Activated naive CD4-positive, alpha-beta T cell treated with anti-CD3 and anti-CD28 coated beads, Interleukin-2, amount 10 ng/mL, durations not matched to agents 7 days and 5 days (primary cell): ENCODE measurements at regions not wholly inside any gene's neighbourhood (a gene's known extent, or its start where the extent isn't known, plus 50 kb on each side); places are given as distances from the start of the nearest gene placed in this dataset.

Experiments
- CTCF ChIA-PET: fragments of 350-600 bp; sonication (Branson Sonifier 250); formaldehyde crosslinking; loops from one replicate; lab custom pipeline; 2021; ENCODE audit warnings: antibody characterized with exemption; lab: Charles Lee
- DNase-seq: peaks from one replicate; pipeline ENCODE4 v3.0.0-alpha.2; 2020
- H3K27ac Mint-ChIP-seq: one replicate; pipeline ENCODE4 v1.8.0; 2021; ENCODE audit warnings: mild to moderate bottlenecking, moderate library complexity, mixed read lengths
- H3K27me3 Mint-ChIP-seq: one replicate; pipeline ENCODE4 v1.8.0; 2021; ENCODE audit warnings: mild to moderate bottlenecking, mixed read lengths
- H3K36me3 Mint-ChIP-seq: one replicate; pipeline ENCODE4 v1.8.0; 2021; ENCODE audit warnings: mixed read lengths
- H3K4me1 Mint-ChIP-seq: one replicate; pipeline ENCODE4 v1.8.0; 2021; ENCODE audit warnings: mixed read lengths
- H3K4me3 Mint-ChIP-seq: one replicate; pipeline ENCODE4 v1.8.0; 2021; ENCODE audit warnings: mild to moderate bottlenecking, moderate library complexity, mixed read lengths
- H3K9me3 Mint-ChIP-seq: one replicate; pipeline ENCODE4 v1.8.0; 2021; ENCODE audit warnings: mixed read lengths

- H3K4me3 Mint-ChIP-seq = no peak overlapping the region
- peaks cover 3% of the 10 kb centered on the region for H3K27me3 Mint-ChIP-seq
- no peak for DNase-seq
- H3K27ac Mint-ChIP-seq = no peak overlapping the region
- peaks cover 4% of the 10 kb centered on the region for H3K36me3 Mint-ChIP-seq
- H3K9me3 Mint-ChIP-seq = no peaks in the 10 kb centered on the region
- CTCF ChIA-PET = interaction anchor here (1.1 to 5.0 kb wide), 4 partner anchors 77 to 380 kb away, joined by 3 to 30 read pairs (median 12); no protein-coding TSS in a partner anchor
- peaks cover 34% of the 10 kb centered on the region for H3K4me1 Mint-ChIP-seq
Measured at GRCh38 chr1:172821609-172822274, 162.8 kb downstream of the FASLG start.

GRCh38 chr1:172822886-172823285, 164.0 kb downstream of the FASLG start:
- no peak for DNase-seq
- Mint-ChIP-seq H3K4me1 (peaks cover 25% of the 10 kb centered on the region), H3K4me3 (no peak overlapping the region), H3K36me3 (peaks cover 2% of the 10 kb centered on the region), H3K27ac (no peak overlapping the region), H3K9me3 (no peaks in the 10 kb centered on the region), H3K27me3 (peaks cover 3% of the 10 kb centered on the region)
- CTCF ChIA-PET = interaction anchor here (0.7 to 1.7 kb wide), 7 partner anchors 12 to 379 kb away, joined by 3 to 9 read pairs (median 3); no protein-coding TSS in a partner anchor

- Mint-ChIP-seq H3K4me3 (no peak overlapping the region), H3K36me3 (peaks cover 2% of the 10 kb centered on the region), H3K27ac (no peak overlapping the region), H3K4me1 (peaks cover 21% of the 10 kb centered on the region), H3K27me3 (peaks cover 3% of the 10 kb centered on the region), H3K9me3 (no peaks in the 10 kb centered on the region)
- no peak for DNase-seq
- CTCF ChIA-PET = interaction anchor here (0.6 to 1.7 kb wide), 5 partner anchors 11 to 379 kb away, joined by 3 to 9 read pairs (median 3); no protein-coding TSS in a partner anchor
Measured at GRCh38 chr1:172823534-172823933, 164.6 kb downstream of the FASLG start.

- DNase-seq = no peak
- Mint-ChIP-seq H3K4me1 (peaks cover 14% of the 10 kb centered on the region), H3K4me3 (no peak overlapping the region), H3K27me3 (peaks cover 3% of the 10 kb centered on the region), H3K27ac (no peak overlapping the region), H3K36me3 (peaks cover 2% of the 10 kb centered on the region), H3K9me3 (no peaks in the 10 kb centered on the region)
- CTCF ChIA-PET = interaction anchor here (1.1 to 7.0 kb wide), 4 partner anchors 45 to 378 kb away, joined by 3 to 130 read pairs (median 22); no protein-coding TSS in a partner anchor
Measured at GRCh38 chr1:172824209-172824608, 165.3 kb downstream of the FASLG start.

DNA sequence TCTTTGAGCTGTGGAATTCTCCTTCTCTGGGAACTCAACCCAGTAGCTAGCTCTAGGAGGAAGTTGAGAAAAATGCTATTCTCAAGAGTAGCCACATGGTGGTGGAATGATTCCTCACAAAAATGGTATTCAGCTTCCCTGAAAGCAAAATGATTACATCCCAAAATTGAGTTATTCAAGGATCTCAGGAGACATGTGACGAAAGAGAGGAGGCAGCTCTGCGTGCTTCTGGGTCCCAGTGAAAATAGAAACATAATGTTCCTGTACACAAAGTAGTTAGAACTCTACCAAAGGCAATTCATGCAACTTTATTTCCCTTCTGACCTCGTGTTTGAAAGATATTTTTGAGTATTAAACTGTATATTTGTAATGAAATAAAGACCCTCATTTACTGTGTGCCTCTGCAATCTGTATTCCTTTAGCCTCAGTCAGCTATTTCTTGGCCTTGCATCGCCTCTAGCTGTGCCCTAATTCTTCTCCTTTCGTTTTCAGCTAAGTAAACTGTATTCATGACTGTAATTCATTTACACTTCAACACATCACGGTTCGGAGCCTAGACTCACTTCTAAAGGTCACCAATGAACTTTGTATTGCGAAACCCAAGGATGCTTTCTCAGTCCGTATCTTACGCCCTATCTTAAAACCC, 167.3 kb downstream of the FASLG start:
- Mint-ChIP-seq H3K27ac (no peak overlapping the region), H3K9me3 (no peaks in the 10 kb centered on the region), H3K4me1 (no peaks in the 10 kb centered on the region), H3K4me3 (no peak overlapping the region), H3K36me3 (peaks cover 2% of the 10 kb centered on the region), H3K27me3 (peaks cover 10% of the 10 kb centered on the region)
- no peak for DNase-seq
- CTCF ChIA-PET = interaction anchor here (0.6 to 7.0 kb wide), 21 partner anchors 11 to 1918 kb away, joined by 3 to 130 read pairs (median 4); no protein-coding TSS in a partner anchor

DNA sequence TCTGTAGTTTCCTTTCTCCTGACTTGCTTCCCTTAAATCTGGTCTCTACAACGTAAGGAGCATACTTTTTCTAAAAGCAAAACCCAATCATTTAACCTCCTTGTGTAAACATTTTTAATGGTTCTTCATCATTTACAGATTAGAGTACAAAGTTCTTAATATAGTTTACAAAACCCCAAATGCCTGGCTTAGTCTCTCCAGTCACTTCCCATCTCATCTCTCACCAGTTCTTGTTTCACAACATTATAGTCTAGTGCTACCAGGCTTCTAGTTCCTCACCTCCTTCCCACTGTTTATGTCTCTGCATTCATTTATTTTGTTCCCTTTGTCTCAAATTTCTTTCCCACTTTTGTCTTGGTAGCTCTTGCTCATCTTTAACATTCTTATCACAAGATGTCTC, 168.4 kb downstream of the FASLG start:
- DNase-seq = no peak
- peaks cover 2% of the 10 kb centered on the region for H3K36me3 Mint-ChIP-seq
- H3K4me1 Mint-ChIP-seq = peaks cover 1% of the 10 kb centered on the region
- H3K27ac Mint-ChIP-seq = no peak overlapping the region
- H3K27me3 Mint-ChIP-seq = peaks cover 10% of the 10 kb centered on the region
- H3K9me3 Mint-ChIP-seq = no peaks in the 10 kb centered on the region
- CTCF ChIA-PET = interaction anchor here (0.8 to 7.0 kb wide), 7 partner anchors 13 to 381 kb away, joined by 3 to 130 read pairs (median 8); no protein-coding TSS in a partner anchor
- H3K4me3 Mint-ChIP-seq = no peak overlapping the region

DNA sequence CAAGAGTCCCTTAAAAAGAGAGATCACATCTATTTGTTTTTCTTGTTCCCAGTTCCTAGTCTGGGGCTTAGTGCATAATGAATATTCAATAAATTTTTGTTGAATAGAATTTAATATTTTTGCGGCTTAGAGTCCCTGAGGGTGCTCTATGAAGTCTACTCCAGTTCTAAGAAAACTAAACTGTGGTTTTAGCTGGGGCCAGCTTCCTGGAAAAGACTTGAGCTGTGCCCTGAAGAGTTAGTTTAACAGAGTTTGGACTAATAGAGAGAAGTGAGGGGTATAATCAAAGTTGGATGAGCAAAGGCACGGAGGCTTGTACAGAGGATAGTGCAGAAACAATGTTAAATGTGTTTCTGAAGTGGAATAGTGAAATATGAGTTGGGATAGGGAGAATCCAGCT, 168.9 kb downstream of the FASLG start:
- no peak overlapping the region for H3K27ac Mint-ChIP-seq
- DNase-seq = no peak
- CTCF ChIA-PET = interaction anchor here (1.4 to 7.0 kb wide), 4 partner anchors 49 to 380 kb away, joined by 3 to 130 read pairs (median 24); no protein-coding TSS in a partner anchor
- H3K9me3 Mint-ChIP-seq = no peaks in the 10 kb centered on the region
- peaks cover 2% of the 10 kb centered on the region for H3K36me3 Mint-ChIP-seq
- peaks cover 4% of the 10 kb centered on the region for H3K4me1 Mint-ChIP-seq
- peaks cover 10% of the 10 kb centered on the region for H3K27me3 Mint-ChIP-seq
- H3K4me3 Mint-ChIP-seq = no peak overlapping the region

DNA sequence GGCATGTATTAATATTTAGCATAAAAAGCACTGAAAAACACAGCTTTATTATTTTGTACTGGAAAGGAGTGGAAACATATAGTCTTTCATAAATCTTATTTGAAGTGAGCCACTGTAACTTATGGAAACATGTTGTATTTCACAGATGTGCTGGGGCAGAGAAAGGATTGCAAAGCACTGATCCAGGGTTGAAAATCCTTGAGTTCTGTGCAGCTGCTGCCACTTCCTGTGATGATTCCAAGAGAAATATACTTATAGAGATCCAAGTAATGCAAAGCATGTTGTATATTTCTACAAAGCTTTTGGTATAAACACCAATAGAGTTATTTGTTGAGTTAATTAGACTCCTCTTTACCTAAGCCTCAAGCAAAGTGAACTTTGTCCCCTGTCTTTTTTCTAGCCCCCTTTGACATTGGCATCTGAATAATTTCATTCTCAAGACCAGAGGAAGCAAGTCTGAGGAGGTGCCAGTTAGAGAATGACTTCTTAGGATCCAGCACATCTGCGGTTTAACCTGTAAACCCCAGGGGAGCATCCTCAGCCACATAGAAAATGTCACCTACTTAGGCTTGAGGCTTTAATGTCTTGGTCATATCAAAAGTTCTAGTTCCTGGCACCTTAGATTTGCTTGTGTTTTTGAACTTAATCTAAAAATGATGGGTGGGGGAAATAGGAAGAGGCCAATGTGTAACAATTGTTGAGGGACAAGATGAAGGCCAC, 173.3 kb downstream of the FASLG start:
- Mint-ChIP-seq H3K9me3 (no peaks in the 10 kb centered on the region), H3K27me3 (peaks cover 24% of the 10 kb centered on the region), H3K27ac (no peak overlapping the region), H3K4me1 (peaks cover 14% of the 10 kb centered on the region), H3K36me3 (peaks cover 2% of the 10 kb centered on the region), H3K4me3 (no peak overlapping the region)
- CTCF ChIA-PET = no interaction called here
- no peak for DNase-seq

DNA sequence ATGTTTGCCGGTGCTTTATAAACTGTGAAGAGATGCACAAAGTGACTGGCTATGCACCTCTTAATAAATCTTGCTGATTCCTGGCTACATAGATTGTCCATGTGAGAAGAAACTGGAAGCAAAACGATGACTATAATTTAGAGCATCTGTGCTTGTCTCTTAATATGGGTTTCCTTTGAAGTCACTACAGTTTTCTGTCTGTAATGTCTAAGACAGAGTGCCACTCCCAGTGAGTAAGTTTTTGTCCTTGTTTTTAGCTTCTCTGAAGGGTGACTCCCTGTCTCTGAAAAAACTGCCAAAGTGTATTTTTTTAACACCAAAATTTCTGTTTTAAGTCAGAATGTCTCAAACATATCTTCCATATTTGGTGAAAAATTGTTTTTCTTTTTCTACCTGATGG, 175.1 kb downstream of the FASLG start:
- CTCF ChIA-PET = interaction anchor here (0.9 to 1.0 kb wide), 2 partner anchors 14 to 89 kb away, joined by 3 read pairs; no protein-coding TSS in a partner anchor
- H3K36me3 Mint-ChIP-seq = peaks cover 2% of the 10 kb centered on the region
- no peak for DNase-seq
- peaks cover 32% of the 10 kb centered on the region for H3K4me1 Mint-ChIP-seq
- no peak overlapping the region for H3K4me3 Mint-ChIP-seq
- peaks cover 24% of the 10 kb centered on the region for H3K27me3 Mint-ChIP-seq
- H3K27ac Mint-ChIP-seq = no peak overlapping the region
- H3K9me3 Mint-ChIP-seq = no peaks in the 10 kb centered on the region

GRCh38 chr1:172834609-172835008, 175.7 kb downstream of the FASLG start:
- peaks cover 36% of the 10 kb centered on the region for H3K4me1 Mint-ChIP-seq
- H3K4me3 Mint-ChIP-seq = no peak overlapping the region
- H3K27me3 Mint-ChIP-seq = peaks cover 23% of the 10 kb centered on the region
- DNase-seq = no peak
- peak overlapping the region; percentile 49 for H3K27ac Mint-ChIP-seq
- H3K36me3 Mint-ChIP-seq = peaks cover 2% of the 10 kb centered on the region
- no peaks in the 10 kb centered on the region for H3K9me3 Mint-ChIP-seq
- CTCF ChIA-PET = interaction anchor here (1.0 to 1.5 kb wide), 3 partner anchors 12 to 368 kb away, joined by 3 to 4 read pairs (median 3); no protein-coding TSS in a partner anchor

DNA sequence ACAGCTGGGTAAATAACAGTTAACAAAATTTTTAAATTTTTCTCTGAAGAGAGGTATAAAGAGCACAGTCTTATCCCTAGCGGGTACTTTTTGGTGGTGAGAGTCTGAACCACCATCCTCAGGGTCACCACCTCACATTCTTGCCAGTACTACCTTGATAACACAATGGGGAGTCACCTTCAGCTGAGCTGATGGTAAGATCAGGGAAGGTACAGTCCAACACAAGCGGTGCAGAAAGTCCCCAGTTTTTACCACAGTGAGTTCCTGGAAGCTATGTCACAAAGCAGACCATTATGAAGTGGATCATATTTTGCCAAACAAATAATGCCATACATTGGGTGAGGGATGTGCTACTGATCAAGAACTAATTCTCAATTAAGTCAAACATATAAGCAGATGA, 176.9 kb downstream of the FASLG start:
- Mint-ChIP-seq H3K9me3 (no peaks in the 10 kb centered on the region), H3K4me3 (no peak overlapping the region), H3K36me3 (no peaks in the 10 kb centered on the region), H3K4me1 (peaks cover 38% of the 10 kb centered on the region), H3K27ac (no peak overlapping the region), H3K27me3 (peaks cover 18% of the 10 kb centered on the region)
- CTCF ChIA-PET = interaction anchor here (1.2 to 1.5 kb wide), 3 partner anchors 13 to 366 kb away, joined by 3 to 4 read pairs (median 3); no protein-coding TSS in a partner anchor
- DNase-seq = no peak

- Mint-ChIP-seq H3K27ac (no peak overlapping the region), H3K4me3 (no peak overlapping the region)
- peak; percentile 31 for DNase-seq
Measured at GRCh38 chr1:172837816-172838679, 179.1 kb downstream of the FASLG start.

More at GRCh38 chr1:172837816-172838679, 179.1 kb downstream of the FASLG start:
- no peaks in the 10 kb centered on the region for H3K9me3 Mint-ChIP-seq
- CTCF ChIA-PET = interaction anchor here (0.8 to 1.8 kb wide), 2 partner anchors 12 to 80 kb away, joined by 4 to 6 read pairs; no protein-coding TSS in a partner anchor
- peaks cover 35% of the 10 kb centered on the region for H3K4me1 Mint-ChIP-seq
- no peaks in the 10 kb centered on the region for H3K36me3 Mint-ChIP-seq
- peaks cover 32% of the 10 kb centered on the region for H3K27me3 Mint-ChIP-seq
